ENCODE measurements at regions not wholly inside any gene's neighbourhood (a gene's known extent, or its start where the extent isn't known, plus 50 kb on each side); places are given as distances from the start of the nearest gene placed in this dataset.

DNA sequence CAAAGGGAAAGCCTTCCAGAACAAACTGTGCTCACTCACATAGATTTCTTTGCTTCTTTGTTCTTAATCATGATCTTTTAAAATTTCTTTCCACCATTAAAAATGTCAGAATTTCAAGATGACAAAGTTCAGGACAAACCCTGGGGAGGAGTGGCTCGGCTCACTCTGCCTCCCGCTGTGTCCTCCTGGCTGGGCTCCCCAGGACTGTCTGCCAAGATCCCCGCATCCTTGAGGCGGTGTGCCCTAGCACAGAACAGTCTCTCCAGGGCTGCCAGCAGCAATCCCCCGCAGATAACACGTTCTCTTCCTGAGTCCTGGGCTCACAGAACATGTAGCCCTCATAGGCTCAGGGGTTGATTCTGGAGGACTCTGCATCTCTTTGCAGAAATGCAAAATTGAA is 98.4 kb upstream of the KCNG1 start:
- TF ChIP-seq, protein P1, sequence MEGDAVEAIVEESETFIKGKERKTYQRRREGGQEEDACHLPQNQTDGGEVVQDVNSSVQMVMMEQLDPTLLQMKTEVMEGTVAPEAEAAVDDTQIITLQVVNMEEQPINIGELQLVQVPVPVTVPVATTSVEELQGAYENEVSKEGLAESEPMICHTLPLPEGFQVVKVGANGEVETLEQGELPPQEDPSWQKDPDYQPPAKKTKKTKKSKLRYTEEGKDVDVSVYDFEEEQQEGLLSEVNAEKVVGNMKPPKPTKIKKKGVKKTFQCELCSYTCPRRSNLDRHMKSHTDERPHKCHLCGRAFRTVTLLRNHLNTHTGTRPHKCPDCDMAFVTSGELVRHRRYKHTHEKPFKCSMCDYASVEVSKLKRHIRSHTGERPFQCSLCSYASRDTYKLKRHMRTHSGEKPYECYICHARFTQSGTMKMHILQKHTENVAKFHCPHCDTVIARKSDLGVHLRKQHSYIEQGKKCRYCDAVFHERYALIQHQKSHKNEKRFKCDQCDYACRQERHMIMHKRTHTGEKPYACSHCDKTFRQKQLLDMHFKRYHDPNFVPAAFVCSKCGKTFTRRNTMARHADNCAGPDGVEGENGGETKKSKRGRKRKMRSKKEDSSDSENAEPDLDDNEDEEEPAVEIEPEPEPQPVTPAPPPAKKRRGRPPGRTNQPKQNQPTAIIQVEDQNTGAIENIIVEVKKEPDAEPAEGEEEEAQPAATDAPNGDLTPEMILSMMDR (IDR thresholded peaks at IDR 0.05; ENCODE audit: low read depth, low read length), result no peak
- TF ChIP-seq EZH2phosphoT487 (IDR thresholded peaks at IDR 0.05; ENCODE audit: low read depth), result no peak
